PC-9 (cell line): ENCODE measurements at regions not wholly inside any gene's neighbourhood (a gene's known extent, or its start where the extent isn't known, plus 50 kb on each side); places are given as distances from the start of the nearest gene placed in this dataset.

Source experiments
- BruUV-seq: library from RNA; stranded (reverse); fragments of 400-500 nt; replicated peaks from 2 replicates; lab custom pipeline; 2021; lab: Mats Ljungman, UMichigan
- CTCF ChIA-PET: fragments of 300-600 bp; sonication (Branson Sonifier 250); formaldehyde crosslinking; loops from one replicate; lab custom pipeline; 2022; ENCODE audit warnings: antibody characterized with exemption; lab: Charles Lee
- POLR2A ChIA-PET: fragments of 300-600 bp; sonication (Branson Sonifier 250); formaldehyde crosslinking; loops from one replicate; lab custom pipeline; 2022; ENCODE audit warnings: antibody characterized with exemption; ENCODE audit not compliant: unreplicated experiment; lab: Charles Lee
- DNase-seq, 2 experiments: peaks; one replicate each; pipeline versions ENCODE4 v3.0.0 to v3.0.0-alpha.2; 2015 to 2022; ENCODE audit warnings: mixed read lengths in 1 of 2
- H2AFZ ChIP-seq: fragments of 200-600 bp; sonication (generic); 2 replicates; pipeline ENCODE4 v1.8.1; 2017; ENCODE audit warnings: antibody characterized with exemption
- H3F3A ChIP-seq: fragments of 200-600 bp; sonication (generic); 2 replicates; pipeline ENCODE4 v1.8.1; 2017; ENCODE audit warnings: antibody characterized with exemption, mild to moderate bottlenecking, low read depth; ENCODE audit not compliant: insufficient read depth
- H3K27ac ChIP-seq: fragments of 200-600 bp; sonication (generic); 2 replicates; pipeline ENCODE4 v1.6.1; 2016; ENCODE audit warnings: mixed run types
- H3K27me3 ChIP-seq: fragments of 200-600 bp; sonication (generic); 2 replicates; pipeline ENCODE4 v1.6.1; 2016; ENCODE audit warnings: low read depth, mixed run types; ENCODE audit not compliant: insufficient read depth
- H3K36me3 ChIP-seq: fragments of 200-600 bp; sonication (generic); 2 replicates; pipeline ENCODE4 v1.6.1; 2016; ENCODE audit warnings: low read depth, mixed run types
- H3K4me1 ChIP-seq: fragments of 200-600 bp; sonication (generic); replicated peaks from 2 replicates; pipeline ENCODE4 v1.6.1; 2016; ENCODE audit warnings: mixed run types; ENCODE audit not compliant: insufficient read depth
- H3K4me2 ChIP-seq: fragments of 200-600 bp; sonication (generic); 2 replicates; pipeline ENCODE4 v1.6.1; 2017; ENCODE audit warnings: mixed run types
- H3K4me3 ChIP-seq: fragments of 200-600 bp; sonication (generic); 2 replicates; pipeline ENCODE4 v1.6.1; 2016; ENCODE audit warnings: mixed run types
- H3K79me2 ChIP-seq: fragments of 200-600 bp; sonication (generic); 2 replicates; pipeline ENCODE4 v1.6.1; 2017; ENCODE audit warnings: low read depth, mixed run types
- H3K9me2 ChIP-seq: fragments of 200-600 bp; sonication (generic); 2 replicates; pipeline ENCODE4 v1.8.1; 2017; ENCODE audit warnings: mild to moderate bottlenecking; ENCODE audit not compliant: insufficient read depth
- H3K9me3 ChIP-seq: fragments of 200-600 bp; sonication (generic); 2 replicates; pipeline ENCODE4 v1.8.1; 2016; ENCODE audit warnings: low read depth; ENCODE audit not compliant: insufficient read depth
- H4K20me1 ChIP-seq: fragments of 200-600 bp; sonication (generic); 2 replicates; pipeline ENCODE4 v1.8.1; 2017; ENCODE audit not compliant: insufficient read depth
- CTCF ChIP-seq: fragments of 200-600 bp; sonication (generic); conservative IDR thresholded peaks from 2 replicates; pipeline ENCODE4 v1.6.1; 2017; ENCODE audit warnings: mixed run types, antibody characterized with exemption, mild to moderate bottlenecking, moderate library complexity
- EZH2 ChIP-seq: fragments of 200-600 bp; sonication (generic); IDR thresholded peaks from 2 replicates; pipeline ENCODE4 v1.8.0; 2017; ENCODE audit warnings: antibody characterized with exemption, low read depth
- intact Hi-C: fragments of 100-400 bp; cut with micrococcal nuclease; formaldehyde crosslinking; loops from one replicate; pipeline ENCODE4 v1.10.0; 2022; ENCODE audit not compliant: unreplicated experiment

DNA sequence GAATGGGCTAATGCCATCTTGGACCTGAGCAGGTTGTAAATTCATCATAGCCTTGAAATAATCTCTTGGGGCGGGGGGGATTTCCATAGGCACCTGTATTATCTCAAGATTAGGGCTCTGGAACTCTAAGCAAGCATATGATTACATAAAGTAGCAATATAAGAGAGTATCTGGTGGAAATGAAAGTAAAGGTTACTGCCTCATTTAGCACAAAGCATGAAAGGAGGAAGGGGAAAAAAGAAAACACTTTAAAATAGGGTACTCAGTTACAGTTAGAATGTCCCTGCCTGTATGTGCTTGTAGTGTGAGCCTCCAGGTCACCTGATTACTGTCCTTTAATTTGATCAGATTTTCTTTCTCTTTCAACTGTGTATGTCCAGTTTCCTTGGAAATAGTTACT lies 1079.7 kb upstream of the CDH18 start:
- Histone ChIP-seq H3K27ac (no peak overlapping the region), H3K9me2 (no peaks in the 10 kb centered on the region), H2AFZ (no peak overlapping the region), H3K4me3 (no peak overlapping the region), H3K4me2 (no peak overlapping the region), H3K9me3 (no peaks in the 10 kb centered on the region; the same call in 1 of the 2 replicates), H3K79me2 (no peaks in the 10 kb centered on the region), H3K36me3 (no peaks in the 10 kb centered on the region), H3K4me1 (no peaks in the 10 kb centered on the region), H4K20me1 (no peaks in the 10 kb centered on the region), H3F3A (no peaks in the 10 kb centered on the region), H3K27me3 (no peaks in the 10 kb centered on the region)
- TF ChIP-seq CTCF: no peak
- intact Hi-C loops: no loop called here
- ChIA-PET CTCF (no interaction called here), POLR2A (no interaction called here)
- BruUV-seq: no TSS peak
- DNase-seq: no peak

DNA sequence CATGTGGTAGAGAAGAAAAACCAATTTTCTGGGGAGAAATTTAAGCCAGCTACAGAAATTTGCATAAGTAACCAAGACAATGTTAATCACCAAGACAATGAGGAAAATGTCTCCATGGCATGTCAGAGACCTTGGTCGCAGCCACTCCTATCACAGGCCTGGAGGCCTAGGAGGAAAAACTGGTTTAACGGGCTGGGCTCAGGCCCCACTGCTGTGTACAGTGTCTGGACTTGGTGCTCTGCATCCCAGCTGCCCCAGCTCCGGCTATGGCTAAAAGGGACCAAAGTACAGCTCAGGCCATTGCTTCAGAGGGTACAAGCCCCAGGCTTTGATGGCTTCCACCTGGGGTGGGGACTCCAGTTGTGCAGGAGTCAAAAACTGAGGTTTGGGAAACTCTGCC lies 1075.1 kb upstream of the CDH18 start:
- ChIA-PET POLR2A (no interaction called here), CTCF (no interaction called here)
- H3K27me3 ChIP-seq: no peaks in the 10 kb centered on the region
- H3K9me3 ChIP-seq: no peaks in the 10 kb centered on the region; the same call in 1 of the 2 replicates
- no peak for TF ChIP-seq EZH2
- H3F3A ChIP-seq: no peaks in the 10 kb centered on the region
- H4K20me1 ChIP-seq: no peaks in the 10 kb centered on the region
- no peak overlapping the region for H3K27ac ChIP-seq
- H3K36me3 ChIP-seq: no peaks in the 10 kb centered on the region
- H3K9me2 ChIP-seq: no peaks in the 10 kb centered on the region
- DNase-seq: no peak
- no TSS peak for BruUV-seq
- no peaks in the 10 kb centered on the region for H3K4me1 ChIP-seq
- no peaks in the 10 kb centered on the region for H3K79me2 ChIP-seq
- H2AFZ ChIP-seq: no peak overlapping the region
- intact Hi-C loops: no loop called here
- no peak overlapping the region for H3K4me2 ChIP-seq
- H3K4me3 ChIP-seq: no peak overlapping the region

DNA sequence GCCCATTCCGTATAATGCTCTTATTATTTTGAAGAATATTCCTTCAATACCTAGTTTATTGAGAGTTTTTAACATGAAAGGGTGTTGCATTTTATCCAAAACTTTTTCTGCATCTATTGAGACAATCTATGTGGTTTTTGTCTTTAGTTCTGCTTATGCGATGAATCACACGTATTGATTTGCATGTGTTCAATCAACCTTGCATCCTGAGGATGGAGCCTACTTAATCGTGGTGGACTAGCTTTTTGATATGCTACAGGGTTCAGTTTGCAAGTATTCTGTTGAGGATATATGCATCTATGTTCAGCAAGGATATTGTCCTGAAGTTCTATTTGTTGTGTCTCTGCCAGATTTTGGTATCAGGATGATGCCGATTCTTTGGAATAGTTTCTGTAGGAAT lies 1070.3 kb upstream of the CDH18 start:
- CTCF ChIA-PET: no interaction called here
- Histone ChIP-seq H3K79me2 (no peaks in the 10 kb centered on the region), H3K27ac (no peak overlapping the region), H3K4me1 (no peaks in the 10 kb centered on the region), H3K27me3 (no peaks in the 10 kb centered on the region), H3F3A (no peaks in the 10 kb centered on the region), H3K9me3 (no peaks in the 10 kb centered on the region), H3K4me3 (no peak overlapping the region), H3K9me2 (no peaks in the 10 kb centered on the region), H4K20me1 (no peaks in the 10 kb centered on the region), H3K36me3 (no peaks in the 10 kb centered on the region), H2AFZ (no peak overlapping the region), H3K4me2 (no peak overlapping the region)
- POLR2A ChIA-PET: no interaction called here
- DNase-seq: no peak
- TF ChIP-seq EZH2 (no peak), CTCF (no peak)
- BruUV-seq: no TSS peak
- intact Hi-C loops: no loop called here

GRCh38 chr5:21051945-21052344 lies 1063.9 kb upstream of the CDH18 start:
- H3F3A ChIP-seq: no peaks in the 10 kb centered on the region
- no peak overlapping the region for H3K4me2 ChIP-seq
- TF ChIP-seq CTCF (no peak), EZH2 (no peak)
- no peaks in the 10 kb centered on the region for H4K20me1 ChIP-seq
- no peaks in the 10 kb centered on the region for H3K9me2 ChIP-seq
- BruUV-seq: no TSS peak
- no peaks in the 10 kb centered on the region for H3K4me1 ChIP-seq
- H3K9me3 ChIP-seq: no peaks in the 10 kb centered on the region
- no peak for DNase-seq
- H3K27ac ChIP-seq: no peak overlapping the region
- CTCF ChIA-PET: no interaction called here
- intact Hi-C loops: no loop called here
- H3K36me3 ChIP-seq: no peaks in the 10 kb centered on the region
- no peak overlapping the region for H2AFZ ChIP-seq
- no peak overlapping the region for H3K4me3 ChIP-seq
- POLR2A ChIA-PET: no interaction called here
- no peaks in the 10 kb centered on the region for H3K27me3 ChIP-seq
- H3K79me2 ChIP-seq: no peaks in the 10 kb centered on the region
